Liver (tissue), 3 donors: ENCODE measurements at regions not wholly inside any gene's neighbourhood (a gene's known extent, or its start where the extent isn't known, plus 50 kb on each side); places are given as distances from the start of the nearest gene placed in this dataset.
"Not testable (repeated sequence)": the region's sequence is repeated elsewhere in the genome, so short reads cannot be mapped to it uniquely, and the experiment has no call there.

Source experiments
- CTCF ChIP-seq: fragments of 150-350 bp; IDR thresholded peaks from 2 replicates; pipeline ENCODE4 v1.5.1; 2017; ENCODE audit warnings: improper control_type of control experiment, low read depth, low read length; ENCODE audit not compliant: missing input control
- EGR1 ChIP-seq, 2 donors: IDR thresholded peaks; 2 replicates each; pipeline ENCODE4 v1.6.1; 2016 to 2018; ENCODE audit warnings: antibody characterized with exemption in 2 of 2, low read depth in 2 of 2
- JUND ChIP-seq, 2 donors: IDR thresholded peaks; 2 replicates each; pipeline ENCODE4 v1.6.1; 2016; ENCODE audit warnings: antibody characterized with exemption in 2 of 2
- MAX ChIP-seq: IDR thresholded peaks from 2 replicates; pipeline ENCODE4 v1.6.1; 2016; ENCODE audit warnings: antibody characterized with exemption
- RAD21 ChIP-seq, 2 donors: IDR thresholded peaks; 2 replicates each; pipeline ENCODE4 v1.6.1; 2016; ENCODE audit warnings: antibody characterized with exemption in 2 of 2, mild to moderate bottlenecking in 2 of 2
- REST ChIP-seq: IDR thresholded peaks from 2 replicates; pipeline ENCODE4 v1.6.1; 2016; ENCODE audit warnings: antibody characterized with exemption, mild to moderate bottlenecking
- SP1 ChIP-seq: IDR thresholded peaks from 2 replicates; pipeline ENCODE4 v1.6.1; 2018; ENCODE audit warnings: antibody characterized with exemption, mild to moderate bottlenecking
- YY1 ChIP-seq: IDR thresholded peaks from 2 replicates; pipeline ENCODE4 v1.6.1; 2016; ENCODE audit warnings: antibody characterized with exemption, mild to moderate bottlenecking
- donor health status: healthy.
- donor health status: healthy.

- not testable (repeated sequence) for TF ChIP-seq CTCF; RAD21 (IDR thresholded peaks at IDR 0.05); JUND (IDR thresholded peaks at IDR 0.05); MAX; EGR1 (IDR thresholded peaks at IDR 0.05; ENCODE audit: low read depth in 2 of 2); YY1; SP1; REST
These were observed 99.8 kb upstream of the VOPP1 start for GRCh38 chr7:55672084-55672483.
